ENCODE measurements at regions not wholly inside any gene's neighbourhood (a gene's known extent, or its start where the extent isn't known, plus 50 kb on each side); places are given as distances from the start of the nearest gene placed in this dataset.
"Not testable (repeated sequence)": the region's sequence is repeated elsewhere in the genome, so short reads cannot be mapped to it uniquely, and the experiment has no call there.

DNA sequence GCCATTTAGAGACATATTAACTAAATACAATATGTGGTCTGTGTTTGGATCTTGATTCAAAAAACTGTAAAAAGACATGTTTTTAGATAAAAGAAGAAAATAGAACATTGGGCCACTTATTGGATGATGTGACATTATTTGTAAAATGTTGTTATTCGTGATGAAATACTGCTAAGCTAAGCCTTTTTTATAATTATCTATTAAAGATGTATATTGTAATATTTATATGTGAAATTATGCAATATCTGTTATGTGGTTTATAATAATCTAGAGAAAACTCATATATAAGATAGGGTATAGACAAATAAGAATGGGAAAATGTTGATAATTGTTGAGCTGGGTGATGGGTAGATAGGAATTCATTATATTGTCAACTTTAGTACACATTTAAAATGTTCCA, 82.0 kb upstream of the RGS1 start:
- TF ChIP-seq EZH2phosphoT487 (conservative IDR thresholded peaks at IDR 0.05; ENCODE audit: low read length), result no peak
- TF ChIP-seq, protein P1, sequence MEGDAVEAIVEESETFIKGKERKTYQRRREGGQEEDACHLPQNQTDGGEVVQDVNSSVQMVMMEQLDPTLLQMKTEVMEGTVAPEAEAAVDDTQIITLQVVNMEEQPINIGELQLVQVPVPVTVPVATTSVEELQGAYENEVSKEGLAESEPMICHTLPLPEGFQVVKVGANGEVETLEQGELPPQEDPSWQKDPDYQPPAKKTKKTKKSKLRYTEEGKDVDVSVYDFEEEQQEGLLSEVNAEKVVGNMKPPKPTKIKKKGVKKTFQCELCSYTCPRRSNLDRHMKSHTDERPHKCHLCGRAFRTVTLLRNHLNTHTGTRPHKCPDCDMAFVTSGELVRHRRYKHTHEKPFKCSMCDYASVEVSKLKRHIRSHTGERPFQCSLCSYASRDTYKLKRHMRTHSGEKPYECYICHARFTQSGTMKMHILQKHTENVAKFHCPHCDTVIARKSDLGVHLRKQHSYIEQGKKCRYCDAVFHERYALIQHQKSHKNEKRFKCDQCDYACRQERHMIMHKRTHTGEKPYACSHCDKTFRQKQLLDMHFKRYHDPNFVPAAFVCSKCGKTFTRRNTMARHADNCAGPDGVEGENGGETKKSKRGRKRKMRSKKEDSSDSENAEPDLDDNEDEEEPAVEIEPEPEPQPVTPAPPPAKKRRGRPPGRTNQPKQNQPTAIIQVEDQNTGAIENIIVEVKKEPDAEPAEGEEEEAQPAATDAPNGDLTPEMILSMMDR (IDR thresholded peaks at IDR 0.05; ENCODE audit: insufficient read depth, low read length, poor library complexity, severe bottlenecking), result no peak
- Histone ChIP-seq H3K27me3 (ENCODE audit: low read length) (no peaks in the 10 kb centered on the region), H2AFZ (ENCODE audit: low read depth, low read length, severe bottlenecking) (no peak overlapping the region), H3K36me3 (ENCODE audit: low read length) (no peaks in the 10 kb centered on the region), H3K4me3 (ENCODE audit: insufficient read depth, low read length, poor library complexity, severe bottlenecking) (no peak overlapping the region), H3K9ac (ENCODE audit: low read length) (no peak overlapping the region), H4K20me1 (ENCODE audit: low read depth, low read length) (no peaks in the 10 kb centered on the region), H3K27ac (ENCODE audit: low read depth, low read length) (no peak overlapping the region), H3K79me2 (ENCODE audit: insufficient read depth, low read length) (no peaks in the 10 kb centered on the region), H3K9me2 (replicated peaks; ENCODE audit: insufficient read depth, low read length) (no peaks in the 10 kb centered on the region), H3K4me2 (ENCODE audit: low read depth, low read length, poor library complexity, severe bottlenecking) (no peak overlapping the region), H3F3A (ENCODE audit: insufficient read depth) (no peaks in the 10 kb centered on the region), H3K9me3 (ENCODE audit: insufficient read depth, low read length) (no peaks in the 10 kb centered on the region)

DNA sequence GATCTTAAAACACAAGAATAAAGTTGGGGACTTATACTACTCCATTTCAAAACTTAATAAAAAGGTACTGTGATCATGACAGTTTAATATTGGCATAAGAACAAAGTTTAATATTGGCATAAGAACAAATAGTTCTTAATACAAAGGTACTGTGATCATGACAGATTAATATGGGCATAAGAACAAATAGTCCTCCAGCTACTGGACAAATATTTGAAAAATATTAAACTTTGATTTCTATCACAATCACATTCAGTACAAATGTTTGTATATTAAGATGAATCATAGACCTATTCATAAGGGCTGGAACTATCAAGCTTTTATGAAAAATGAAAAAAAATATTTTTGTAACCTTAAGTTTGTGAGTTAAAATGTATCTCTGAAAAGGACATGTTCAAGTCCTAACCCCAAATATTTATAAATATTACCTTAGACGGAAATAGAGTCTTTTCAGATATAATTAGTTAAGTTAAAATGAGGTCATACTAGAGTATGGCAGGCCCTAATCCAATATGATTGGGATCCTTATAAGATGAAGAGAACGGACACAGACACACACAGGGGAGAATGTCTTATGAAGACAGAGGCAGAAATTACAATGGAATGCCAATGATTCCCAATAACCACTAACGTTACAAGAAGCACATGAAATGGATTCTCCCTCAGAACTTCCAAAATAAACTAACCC, 79.1 kb upstream of the RGS1 start:
- Histone ChIP-seq H4K20me1 (ENCODE audit: low read depth, low read length) (no peaks in the 10 kb centered on the region), H2AFZ (ENCODE audit: low read depth, low read length, severe bottlenecking) (no peak overlapping the region), H3K9me2 (replicated peaks; ENCODE audit: insufficient read depth, low read length) (no peaks in the 10 kb centered on the region), H3K79me2 (ENCODE audit: insufficient read depth, low read length) (no peaks in the 10 kb centered on the region), H3K4me2 (ENCODE audit: low read depth, low read length, poor library complexity, severe bottlenecking) (no peak overlapping the region), H3K4me3 (ENCODE audit: insufficient read depth, low read length, poor library complexity, severe bottlenecking) (no peak overlapping the region), H3K9ac (ENCODE audit: low read length) (no peak overlapping the region), H3K9me3 (ENCODE audit: insufficient read depth, low read length) (no peaks in the 10 kb centered on the region), H3K27me3 (ENCODE audit: low read length) (no peaks in the 10 kb centered on the region), H3F3A (ENCODE audit: insufficient read depth) (no peaks in the 10 kb centered on the region), H3K27ac (ENCODE audit: low read depth, low read length) (no peak overlapping the region), H3K36me3 (ENCODE audit: low read length) (no peaks in the 10 kb centered on the region)
- TF ChIP-seq EZH2phosphoT487 (conservative IDR thresholded peaks at IDR 0.05; ENCODE audit: low read length), result no peak
- TF ChIP-seq, protein P1 (IDR thresholded peaks at IDR 0.05; ENCODE audit: insufficient read depth, low read length, poor library complexity, severe bottlenecking), result no peak

- Histone ChIP-seq H4K20me1 (ENCODE audit: low read depth, low read length) (no peaks in the 10 kb centered on the region), H3K9me2 (replicated peaks; ENCODE audit: insufficient read depth, low read length) (no peaks in the 10 kb centered on the region), H3F3A (ENCODE audit: insufficient read depth) (no peaks in the 10 kb centered on the region), H3K79me2 (ENCODE audit: insufficient read depth, low read length) (no peaks in the 10 kb centered on the region), H3K4me3 (ENCODE audit: insufficient read depth, low read length, poor library complexity, severe bottlenecking) (no peak overlapping the region), H3K27me3 (ENCODE audit: low read length) (no peaks in the 10 kb centered on the region), H3K4me2 (ENCODE audit: low read depth, low read length, poor library complexity, severe bottlenecking) (no peak overlapping the region), H3K9ac (ENCODE audit: low read length) (no peak overlapping the region), H2AFZ (ENCODE audit: low read depth, low read length, severe bottlenecking) (no peak overlapping the region), H3K27ac (ENCODE audit: low read depth, low read length) (no peak overlapping the region), H3K36me3 (ENCODE audit: low read length) (no peaks in the 10 kb centered on the region), H3K9me3 (ENCODE audit: insufficient read depth, low read length) (no peaks in the 10 kb centered on the region)
- TF ChIP-seq, protein P1 (IDR thresholded peaks at IDR 0.05; ENCODE audit: insufficient read depth, low read length, poor library complexity, severe bottlenecking), result no peak
- no peak for TF ChIP-seq EZH2phosphoT487 (conservative IDR thresholded peaks at IDR 0.05; ENCODE audit: low read length)
Observed at GRCh38 chr1:192497214-192497794, 78.3 kb upstream of the RGS1 start.

DNA sequence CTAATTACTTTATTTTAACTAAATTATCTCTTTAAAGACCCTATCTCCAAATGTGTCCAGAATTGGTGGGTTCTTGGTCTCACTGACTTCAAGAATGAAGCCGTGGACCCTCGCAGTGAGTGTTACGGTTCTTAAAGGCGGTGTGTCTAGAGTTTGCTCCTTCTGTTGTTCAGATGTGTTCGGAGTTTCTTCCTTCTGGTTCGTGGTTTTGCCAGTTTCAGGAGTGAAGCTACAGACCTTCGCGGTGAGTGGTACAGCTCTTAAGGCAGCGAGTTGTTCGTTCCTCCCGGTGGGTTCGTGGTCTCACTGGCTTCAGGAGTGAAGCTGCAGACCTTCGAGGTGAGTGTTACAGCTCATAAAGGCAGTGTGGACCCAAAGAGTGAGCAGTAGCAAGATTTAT, 77.5 kb upstream of the RGS1 start:
- H3K27me3 ChIP-seq (ENCODE audit: low read length); H3K4me2 ChIP-seq (ENCODE audit: low read depth, low read length, poor library complexity, severe bottlenecking); H2AFZ ChIP-seq (ENCODE audit: low read depth, low read length, severe bottlenecking); H3K36me3 ChIP-seq (ENCODE audit: low read length); H3K9ac ChIP-seq (ENCODE audit: low read length); H3F3A ChIP-seq (ENCODE audit: insufficient read depth); H3K27ac ChIP-seq (ENCODE audit: low read depth, low read length); H3K79me2 ChIP-seq (ENCODE audit: insufficient read depth, low read length); H3K9me3 ChIP-seq (ENCODE audit: insufficient read depth, low read length); H4K20me1 ChIP-seq (ENCODE audit: low read depth, low read length); H3K9me2 ChIP-seq (replicated peaks; ENCODE audit: insufficient read depth, low read length); H3K4me3 ChIP-seq (ENCODE audit: insufficient read depth, low read length, poor library complexity, severe bottlenecking): not testable (repeated sequence)

GRCh38 chr1:192499061-192499581, 76.5 kb upstream of the RGS1 start:
- not testable (repeated sequence) for H3K9ac ChIP-seq (ENCODE audit: low read length); H3K27me3 ChIP-seq (ENCODE audit: low read length); H2AFZ ChIP-seq (ENCODE audit: low read depth, low read length, severe bottlenecking); H4K20me1 ChIP-seq (ENCODE audit: low read depth, low read length); H3K4me3 ChIP-seq (ENCODE audit: insufficient read depth, low read length, poor library complexity, severe bottlenecking); H3K79me2 ChIP-seq (ENCODE audit: insufficient read depth, low read length); H3K36me3 ChIP-seq (ENCODE audit: low read length); H3K4me2 ChIP-seq (ENCODE audit: low read depth, low read length, poor library complexity, severe bottlenecking); H3K9me2 ChIP-seq (replicated peaks; ENCODE audit: insufficient read depth, low read length); H3K9me3 ChIP-seq (ENCODE audit: insufficient read depth, low read length); H3F3A ChIP-seq (ENCODE audit: insufficient read depth); H3K27ac ChIP-seq (ENCODE audit: low read depth, low read length)
